GM19035 (cell line): ENCODE measurements at regions not wholly inside any gene's neighbourhood (a gene's known extent, or its start where the extent isn't known, plus 50 kb on each side); places are given as distances from the start of the nearest gene placed in this dataset.

ENCODE experiments used
- ATAC-seq: cut with Tn5 transposase; IDR thresholded peaks from one replicate; pipeline ENCODE4 v1.9.1; 2021; ENCODE audit not compliant: unreplicated experiment

DNA sequence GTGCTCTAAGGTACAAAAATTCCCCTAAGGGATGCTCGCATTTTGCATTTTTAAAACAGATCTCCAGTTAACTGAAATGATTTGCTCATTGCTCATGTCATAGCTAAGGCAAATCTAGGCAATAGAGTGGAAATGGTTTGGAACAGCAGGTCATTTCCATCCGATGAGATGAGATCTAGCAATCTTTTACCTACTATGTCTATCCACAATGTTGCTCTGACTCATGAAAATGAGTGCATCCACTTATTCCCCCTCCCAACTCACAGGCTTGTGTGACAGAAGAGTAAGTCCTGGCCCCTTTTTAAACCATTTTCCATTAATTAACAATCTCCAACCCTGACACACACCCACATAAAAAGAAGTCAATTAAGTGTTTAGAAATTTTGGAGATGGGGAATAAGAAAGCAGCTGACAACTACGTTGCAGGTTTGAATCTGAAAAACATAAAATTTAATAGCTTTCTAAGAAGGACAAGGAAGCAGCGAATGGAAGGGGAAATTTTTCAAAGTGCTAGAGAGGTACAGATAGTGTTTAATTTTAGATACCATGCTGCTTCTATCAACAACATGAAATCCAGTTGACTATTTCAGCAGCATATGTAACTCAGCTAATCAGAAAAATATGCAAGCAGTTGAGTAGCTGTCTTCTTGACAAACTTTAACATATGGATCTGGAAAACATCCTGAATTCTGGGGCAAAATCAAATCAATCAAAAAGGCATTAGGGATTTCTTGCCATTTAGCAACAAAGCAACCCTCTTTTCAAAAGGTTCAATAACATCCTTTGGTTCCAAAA lies 112.0 kb downstream of the TMCO5A start:
- ATAC-seq, result no peak

DNA sequence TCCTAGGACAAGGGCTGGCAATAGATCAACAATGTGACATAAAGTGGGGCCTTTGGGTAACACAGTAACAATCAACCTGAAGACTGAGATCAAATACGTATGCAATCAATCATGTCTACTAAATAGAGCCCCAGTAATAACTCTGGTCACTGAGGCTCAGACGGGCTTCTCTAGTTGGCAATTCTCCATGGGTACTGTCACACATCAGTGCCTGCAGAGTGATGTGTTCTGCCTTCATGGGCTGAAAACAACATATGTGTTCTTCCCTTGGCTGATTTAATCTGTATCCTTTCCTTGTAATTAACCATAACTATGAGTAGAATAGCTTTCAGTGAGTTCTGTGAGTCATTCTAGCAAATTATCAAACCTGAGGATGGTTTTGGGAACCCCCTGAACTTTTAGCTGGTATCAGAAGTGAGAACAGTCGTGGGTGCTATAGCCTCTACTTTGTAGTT lies 113.6 kb downstream of the TMCO5A start:
- peak; percentile 69 for ATAC-seq

DNA sequence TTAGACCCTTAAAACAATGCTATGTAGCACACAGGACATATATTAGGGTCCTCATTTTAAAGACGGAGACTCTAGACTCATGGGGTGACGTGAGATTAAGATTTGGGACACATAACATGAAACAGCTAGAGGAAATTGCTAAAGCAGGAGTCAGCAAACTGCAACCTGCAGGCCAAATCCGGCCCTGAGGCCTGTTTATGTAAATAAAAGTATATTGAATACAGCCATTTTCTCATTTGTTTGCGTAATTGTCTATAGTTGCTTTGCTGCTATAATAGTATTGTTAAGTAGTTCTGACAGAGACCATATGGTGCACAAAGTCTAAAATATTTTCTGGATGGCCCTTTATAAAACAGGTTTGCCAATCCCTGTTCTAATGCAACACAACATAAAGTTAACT lies 115.5 kb downstream of the TMCO5A start:
- ATAC-seq, result no peak

GRCh38 chr15:38050529-38051448 lies 116.3 kb downstream of the TMCO5A start:
- ATAC-seq, result no peak

DNA sequence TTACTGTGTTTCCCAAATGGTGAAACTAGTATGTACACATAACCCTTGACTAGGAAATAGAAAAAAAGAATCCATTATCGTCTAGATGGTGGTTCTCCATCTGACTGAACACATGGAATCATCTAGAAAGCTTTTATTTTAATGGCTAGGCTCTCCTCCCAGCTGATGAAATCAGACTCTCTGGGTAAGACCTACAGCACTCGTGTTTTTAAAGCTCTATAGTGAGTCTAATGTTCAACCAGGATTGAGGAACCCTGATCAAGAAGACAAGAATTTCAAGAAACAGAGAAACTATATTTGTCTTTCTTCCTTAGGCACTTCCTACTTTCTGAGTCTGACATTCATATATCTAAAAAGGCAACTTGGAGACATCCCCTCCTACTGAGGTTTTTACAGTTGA lies 118.8 kb downstream of the TMCO5A start:
- no peak for ATAC-seq

- no peak for ATAC-seq
Measured at GRCh38 chr15:38053776-38054175, 119.3 kb downstream of the TMCO5A start.

- ATAC-seq, result no peak
Measured at GRCh38 chr15:38054488-38054887, 120.0 kb downstream of the TMCO5A start.

DNA sequence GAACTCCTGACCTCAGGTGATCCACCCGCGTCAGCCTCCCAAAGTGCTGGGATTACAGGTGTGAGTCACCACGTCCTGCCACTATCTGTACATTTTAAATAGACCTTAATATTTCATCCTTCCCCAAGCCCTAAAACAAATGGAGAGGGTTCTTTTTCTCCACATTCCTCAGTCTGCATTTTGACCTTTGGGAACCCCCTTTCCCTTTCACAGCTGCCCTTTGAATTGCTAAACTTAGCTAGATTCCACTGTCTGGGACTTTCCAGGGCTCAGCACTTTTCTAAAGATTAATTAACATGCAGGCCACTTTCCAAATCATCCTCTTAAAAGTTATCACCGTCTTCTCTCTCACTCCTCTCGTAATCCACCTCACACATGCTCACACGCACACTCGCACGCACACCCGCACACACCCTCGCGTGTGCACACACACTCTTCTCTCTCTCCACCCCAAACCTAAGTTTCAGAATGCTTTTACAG lies 124.2 kb downstream of the TMCO5A start:
- ATAC-seq, result no peak

DNA sequence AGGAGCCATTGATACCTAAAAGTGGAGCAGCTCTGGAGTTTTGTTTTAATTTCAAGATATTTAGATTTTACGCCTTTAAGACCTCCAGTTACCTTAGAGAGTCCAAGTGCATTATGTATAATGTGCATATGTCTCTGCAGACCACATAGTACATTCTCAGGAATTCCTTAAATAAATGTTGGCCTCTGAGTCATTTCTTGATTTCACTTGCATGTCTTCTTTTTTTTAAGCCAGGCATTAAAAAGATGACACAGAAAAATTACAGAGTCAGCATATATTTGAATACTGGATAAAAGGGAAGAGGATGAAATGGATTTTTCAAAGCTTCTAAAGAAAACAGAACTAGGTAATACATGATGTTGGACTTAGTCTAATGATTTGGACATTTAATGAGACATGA lies 125.2 kb downstream of the TMCO5A start:
- ATAC-seq, result no peak

DNA sequence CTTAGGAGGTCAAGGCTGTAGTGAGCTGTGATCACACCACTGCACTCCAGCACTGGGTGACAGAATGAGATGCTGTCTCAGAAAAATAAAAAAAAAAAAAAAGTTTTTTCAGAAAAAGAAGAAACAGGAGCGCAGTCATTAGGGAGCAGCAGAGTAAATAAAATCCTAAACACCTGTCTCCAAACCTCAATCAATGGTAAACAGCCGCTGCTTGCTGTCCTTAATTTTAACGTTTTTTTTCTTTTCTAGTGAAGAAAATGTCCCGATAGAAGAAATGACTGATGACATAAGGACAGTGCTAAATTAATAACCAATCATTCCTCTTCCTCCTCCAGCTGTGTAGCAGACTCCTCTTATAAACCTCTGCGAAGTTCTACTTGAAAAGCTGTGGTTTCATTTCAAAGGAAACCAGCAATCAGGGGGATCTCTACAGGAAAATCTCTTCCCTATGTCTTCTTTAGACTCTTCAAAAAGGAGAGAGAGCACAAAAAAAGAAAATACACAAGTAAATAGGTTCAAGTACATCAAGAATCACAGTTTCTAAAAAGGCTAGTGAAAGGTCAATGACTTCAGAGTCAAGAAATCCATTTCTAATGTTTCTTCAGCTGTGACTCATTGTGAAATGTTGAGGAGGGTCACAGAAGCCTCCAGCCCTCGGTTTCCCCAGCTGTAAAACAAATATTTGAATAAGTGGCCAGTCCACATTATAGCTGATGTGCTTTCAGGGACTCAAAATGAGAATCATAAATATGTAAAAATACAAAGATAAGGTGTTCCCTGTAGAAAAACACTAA lies 127.6 kb downstream of the TMCO5A start:
- ATAC-seq, result no peak

GRCh38 chr15:38062696-38063095 lies 128.3 kb downstream of the TMCO5A start:
- no peak for ATAC-seq

GRCh38 chr15:38065721-38066345 lies 131.4 kb downstream of the TMCO5A start:
- ATAC-seq, result no peak

GRCh38 chr15:38066612-38067011 lies 132.2 kb downstream of the TMCO5A start:
- ATAC-seq, result no peak

- peak; percentile 75 for ATAC-seq
Measured at GRCh38 chr15:38068626-38069391, 134.4 kb downstream of the TMCO5A start.

GRCh38 chr15:38069511-38070011 lies 135.1 kb downstream of the TMCO5A start:
- ATAC-seq, result no peak

DNA sequence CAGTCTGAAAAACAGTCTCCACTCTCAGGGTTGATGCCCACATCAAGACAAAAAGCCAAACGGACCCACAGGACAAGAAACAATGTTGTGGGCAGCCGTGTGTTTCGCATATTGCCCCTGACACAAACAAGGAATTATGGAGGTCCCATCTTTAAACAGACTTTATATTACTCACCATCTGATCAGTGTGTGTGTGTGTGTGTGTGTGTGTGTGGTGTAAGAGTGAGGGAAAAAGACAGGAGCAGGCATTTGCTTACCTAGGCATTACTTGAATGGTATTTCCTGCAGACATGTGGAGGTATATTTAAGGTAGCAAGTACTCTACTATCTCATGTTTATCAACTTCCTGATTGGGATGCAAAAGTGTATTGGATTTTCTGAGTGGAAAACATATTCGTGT lies 136.3 kb downstream of the TMCO5A start:
- no peak for ATAC-seq

DNA sequence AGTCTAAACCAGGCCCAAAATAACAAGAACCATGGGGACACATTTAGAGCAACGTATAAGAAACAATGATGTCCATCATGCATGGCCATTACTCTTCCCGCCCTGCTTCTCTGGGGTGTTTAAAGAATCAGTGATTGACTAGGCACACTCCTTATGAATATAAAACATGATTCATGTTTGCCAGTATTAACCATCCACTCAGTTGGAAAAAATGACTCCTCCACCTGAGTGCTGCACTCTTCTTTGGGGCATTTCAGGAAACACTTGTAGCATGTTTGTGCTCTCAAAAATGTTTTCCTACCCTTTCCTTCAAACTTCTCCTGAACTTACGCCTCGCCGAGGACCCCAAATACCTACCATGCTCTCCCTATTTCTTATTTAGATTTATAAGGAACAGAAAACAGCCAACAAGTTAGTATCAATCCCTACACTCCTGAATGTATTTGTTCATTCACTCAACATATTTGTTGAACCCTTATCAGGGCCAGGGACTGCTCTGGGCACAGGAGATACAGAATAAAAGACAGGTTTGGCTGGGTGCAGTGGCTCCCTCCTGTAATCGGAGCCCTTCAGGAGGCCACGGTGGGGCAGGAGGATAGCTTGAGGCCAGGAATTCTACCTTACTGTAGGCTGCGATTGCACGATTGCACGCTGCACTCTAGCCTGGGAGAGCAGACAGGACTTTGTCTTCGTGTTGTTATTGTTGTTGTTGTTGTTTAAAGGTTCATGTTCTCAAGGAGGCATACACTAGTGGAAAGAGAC lies 137.0 kb downstream of the TMCO5A start:
- ATAC-seq, result no peak

- no peak for ATAC-seq
Measured at GRCh38 chr15:38072007-38072347, 137.5 kb downstream of the TMCO5A start.
